ENCODE measurements at regions not wholly inside any gene's neighbourhood (a gene's known extent, or its start where the extent isn't known, plus 50 kb on each side); places are given as distances from the start of the nearest gene placed in this dataset.

DNA sequence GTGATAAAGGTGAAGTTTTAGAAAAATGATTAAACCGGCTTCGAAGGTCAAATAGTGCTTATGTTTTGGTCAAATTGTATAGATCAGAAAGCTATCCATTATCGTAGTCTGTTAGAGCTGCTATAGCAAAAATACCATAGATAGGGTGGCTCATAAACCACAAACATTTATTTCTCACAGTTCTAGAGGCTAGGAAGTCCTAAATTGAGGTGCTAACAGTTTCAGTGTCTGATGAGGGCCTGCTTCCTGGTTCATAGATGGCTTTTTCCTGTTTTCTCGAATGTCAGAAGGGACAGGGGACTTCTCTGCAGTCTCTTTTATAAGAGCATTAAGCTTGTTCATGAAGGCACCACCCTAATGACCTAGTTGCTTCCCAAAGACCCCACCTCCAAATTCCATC lies 186.6 kb upstream of the ERBB4 start:
- TF ChIP-seq, protein P1, sequence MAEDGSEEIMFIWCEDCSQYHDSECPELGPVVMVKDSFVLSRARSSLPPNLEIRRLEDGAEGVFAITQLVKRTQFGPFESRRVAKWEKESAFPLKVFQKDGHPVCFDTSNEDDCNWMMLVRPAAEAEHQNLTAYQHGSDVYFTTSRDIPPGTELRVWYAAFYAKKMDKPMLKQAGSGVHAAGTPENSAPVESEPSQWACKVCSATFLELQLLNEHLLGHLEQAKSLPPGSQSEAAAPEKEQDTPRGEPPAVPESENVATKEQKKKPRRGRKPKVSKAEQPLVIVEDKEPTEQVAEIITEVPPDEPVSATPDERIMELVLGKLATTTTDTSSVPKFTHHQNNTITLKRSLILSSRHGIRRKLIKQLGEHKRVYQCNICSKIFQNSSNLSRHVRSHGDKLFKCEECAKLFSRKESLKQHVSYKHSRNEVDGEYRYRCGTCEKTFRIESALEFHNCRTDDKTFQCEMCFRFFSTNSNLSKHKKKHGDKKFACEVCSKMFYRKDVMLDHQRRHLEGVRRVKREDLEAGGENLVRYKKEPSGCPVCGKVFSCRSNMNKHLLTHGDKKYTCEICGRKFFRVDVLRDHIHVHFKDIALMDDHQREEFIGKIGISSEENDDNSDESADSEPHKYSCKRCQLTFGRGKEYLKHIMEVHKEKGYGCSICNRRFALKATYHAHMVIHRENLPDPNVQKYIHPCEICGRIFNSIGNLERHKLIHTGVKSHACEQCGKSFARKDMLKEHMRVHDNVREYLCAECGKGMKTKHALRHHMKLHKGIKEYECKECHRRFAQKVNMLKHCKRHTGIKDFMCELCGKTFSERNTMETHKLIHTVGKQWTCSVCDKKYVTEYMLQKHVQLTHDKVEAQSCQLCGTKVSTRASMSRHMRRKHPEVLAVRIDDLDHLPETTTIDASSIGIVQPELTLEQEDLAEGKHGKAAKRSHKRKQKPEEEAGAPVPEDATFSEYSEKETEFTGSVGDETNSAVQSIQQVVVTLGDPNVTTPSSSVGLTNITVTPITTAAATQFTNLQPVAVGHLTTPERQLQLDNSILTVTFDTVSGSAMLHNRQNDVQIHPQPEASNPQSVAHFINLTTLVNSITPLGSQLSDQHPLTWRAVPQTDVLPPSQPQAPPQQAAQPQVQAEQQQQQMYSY (CRISPR knock-in tag; IDR thresholded peaks at IDR 0.05): no peak
- TF ChIP-seq, protein P2, sequence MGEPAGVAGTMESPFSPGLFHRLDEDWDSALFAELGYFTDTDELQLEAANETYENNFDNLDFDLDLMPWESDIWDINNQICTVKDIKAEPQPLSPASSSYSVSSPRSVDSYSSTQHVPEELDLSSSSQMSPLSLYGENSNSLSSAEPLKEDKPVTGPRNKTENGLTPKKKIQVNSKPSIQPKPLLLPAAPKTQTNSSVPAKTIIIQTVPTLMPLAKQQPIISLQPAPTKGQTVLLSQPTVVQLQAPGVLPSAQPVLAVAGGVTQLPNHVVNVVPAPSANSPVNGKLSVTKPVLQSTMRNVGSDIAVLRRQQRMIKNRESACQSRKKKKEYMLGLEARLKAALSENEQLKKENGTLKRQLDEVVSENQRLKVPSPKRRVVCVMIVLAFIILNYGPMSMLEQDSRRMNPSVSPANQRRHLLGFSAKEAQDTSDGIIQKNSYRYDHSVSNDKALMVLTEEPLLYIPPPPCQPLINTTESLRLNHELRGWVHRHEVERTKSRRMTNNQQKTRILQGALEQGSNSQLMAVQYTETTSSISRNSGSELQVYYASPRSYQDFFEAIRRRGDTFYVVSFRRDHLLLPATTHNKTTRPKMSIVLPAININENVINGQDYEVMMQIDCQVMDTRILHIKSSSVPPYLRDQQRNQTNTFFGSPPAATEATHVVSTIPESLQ (CRISPR knock-in tag; IDR thresholded peaks at IDR 0.05): no peak
- no peak for TF ChIP-seq PRRX2 (CRISPR knock-in tag; IDR thresholded peaks at IDR 0.05)
- no peak for TF ChIP-seq NR2C2 (CRISPR knock-in tag; IDR thresholded peaks at IDR 0.05)
- Mint-ChIP-seq H3K36me3 (peaks cover 15% of the 10 kb centered on the region), H3K4me3 (no peak overlapping the region), H3K4me1 (peaks cover 13% of the 10 kb centered on the region), H3K27ac (no peak overlapping the region), H3K9me3 (peaks cover 29% of the 10 kb centered on the region), H3K27me3 (ENCODE audit: low read depth) (0 out of 2 replicates have a peak, but pooled peaks cover 4% of the 10 kb centered on the region)
- ChIA-PET CTCF (no interaction called here), POLR2A (no interaction called here)
- DNase-seq (ENCODE audit: low spot score) (no peak), ATAC-seq (no peak)

DNA sequence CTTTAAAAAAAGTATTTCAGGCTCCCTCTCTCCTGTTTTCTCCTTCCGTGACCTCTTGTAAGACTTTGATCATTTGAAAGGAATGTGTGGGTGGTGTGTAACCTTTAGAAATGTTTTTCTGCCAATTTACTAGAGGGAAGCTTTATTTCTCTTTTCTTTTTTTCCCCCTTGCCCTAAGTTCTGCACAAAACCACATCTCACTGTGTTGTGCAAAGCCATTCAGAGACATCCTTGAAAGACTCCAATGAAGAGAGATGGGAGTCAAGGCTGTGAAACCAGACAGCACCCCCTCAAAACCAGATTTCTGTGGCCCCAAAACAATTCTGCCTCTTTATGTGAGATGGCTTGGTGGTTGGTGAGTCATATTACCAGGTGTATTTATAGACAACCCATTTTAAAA lies 184.6 kb upstream of the ERBB4 start:
- CTCF ChIA-PET: no interaction called here
- no peak for ATAC-seq
- 0 out of 2 replicates have a peak, but pooled peaks cover 4% of the 10 kb centered on the region for H3K27me3 Mint-ChIP-seq (ENCODE audit: low read depth)
- no peak for DNase-seq (ENCODE audit: low spot score)
- H3K36me3 Mint-ChIP-seq: peaks cover 18% of the 10 kb centered on the region
- peaks cover 13% of the 10 kb centered on the region for H3K4me1 Mint-ChIP-seq
- H3K4me3 Mint-ChIP-seq: no peak overlapping the region
- POLR2A ChIA-PET: no interaction called here
- H3K9me3 Mint-ChIP-seq: peaks cover 40% of the 10 kb centered on the region
- TF ChIP-seq, protein P3, sequence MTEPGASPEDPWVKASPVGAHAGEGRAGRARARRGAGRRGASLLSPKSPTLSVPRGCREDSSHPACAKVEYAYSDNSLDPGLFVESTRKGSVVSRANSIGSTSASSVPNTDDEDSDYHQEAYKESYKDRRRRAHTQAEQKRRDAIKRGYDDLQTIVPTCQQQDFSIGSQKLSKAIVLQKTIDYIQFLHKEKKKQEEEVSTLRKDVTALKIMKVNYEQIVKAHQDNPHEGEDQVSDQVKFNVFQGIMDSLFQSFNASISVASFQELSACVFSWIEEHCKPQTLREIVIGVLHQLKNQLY (CRISPR knock-in tag; IDR thresholded peaks at IDR 0.05): no peak
- TF ChIP-seq, protein P4, sequence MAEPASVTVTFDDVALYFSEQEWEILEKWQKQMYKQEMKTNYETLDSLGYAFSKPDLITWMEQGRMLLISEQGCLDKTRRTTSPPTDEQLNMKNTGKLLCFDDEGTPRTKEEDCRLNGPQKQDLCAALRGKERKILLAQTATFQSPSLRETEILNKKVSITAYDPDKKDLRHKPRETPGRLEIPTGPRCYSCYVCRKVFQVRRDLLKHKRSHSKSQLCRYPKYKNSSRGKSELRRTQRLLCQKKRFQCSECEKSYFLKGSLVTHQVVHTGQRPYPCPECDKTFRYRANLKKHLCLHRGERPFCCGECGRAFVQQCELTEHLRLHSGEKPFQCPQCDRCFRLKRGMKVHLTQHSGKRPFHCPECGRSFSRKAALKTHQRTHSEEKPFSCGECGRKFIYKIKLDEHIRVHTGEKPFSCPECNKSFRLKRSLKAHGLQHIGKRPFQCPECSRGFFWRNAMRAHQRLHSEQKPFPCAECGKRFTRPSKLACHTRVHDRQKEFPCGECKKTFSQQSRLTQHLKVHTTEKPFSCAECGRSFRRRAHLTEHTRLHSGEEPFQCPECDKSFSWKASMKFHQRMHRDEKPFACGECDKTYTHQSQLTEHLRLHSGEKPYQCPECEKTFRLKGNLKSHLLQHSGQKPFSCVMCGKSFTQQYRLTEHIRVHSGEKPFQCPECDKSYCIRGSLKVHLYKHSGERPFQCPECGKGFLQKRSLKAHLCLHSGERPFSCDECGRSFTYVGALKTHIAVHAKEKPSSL (CRISPR knock-in tag; conservative IDR thresholded peaks at IDR 0.05): no peak
- no peak for TF ChIP-seq ZNF396 (CRISPR knock-in tag; IDR thresholded peaks at IDR 0.05; ENCODE audit: borderline replicate concordance)
- TF ChIP-seq, protein P5, sequence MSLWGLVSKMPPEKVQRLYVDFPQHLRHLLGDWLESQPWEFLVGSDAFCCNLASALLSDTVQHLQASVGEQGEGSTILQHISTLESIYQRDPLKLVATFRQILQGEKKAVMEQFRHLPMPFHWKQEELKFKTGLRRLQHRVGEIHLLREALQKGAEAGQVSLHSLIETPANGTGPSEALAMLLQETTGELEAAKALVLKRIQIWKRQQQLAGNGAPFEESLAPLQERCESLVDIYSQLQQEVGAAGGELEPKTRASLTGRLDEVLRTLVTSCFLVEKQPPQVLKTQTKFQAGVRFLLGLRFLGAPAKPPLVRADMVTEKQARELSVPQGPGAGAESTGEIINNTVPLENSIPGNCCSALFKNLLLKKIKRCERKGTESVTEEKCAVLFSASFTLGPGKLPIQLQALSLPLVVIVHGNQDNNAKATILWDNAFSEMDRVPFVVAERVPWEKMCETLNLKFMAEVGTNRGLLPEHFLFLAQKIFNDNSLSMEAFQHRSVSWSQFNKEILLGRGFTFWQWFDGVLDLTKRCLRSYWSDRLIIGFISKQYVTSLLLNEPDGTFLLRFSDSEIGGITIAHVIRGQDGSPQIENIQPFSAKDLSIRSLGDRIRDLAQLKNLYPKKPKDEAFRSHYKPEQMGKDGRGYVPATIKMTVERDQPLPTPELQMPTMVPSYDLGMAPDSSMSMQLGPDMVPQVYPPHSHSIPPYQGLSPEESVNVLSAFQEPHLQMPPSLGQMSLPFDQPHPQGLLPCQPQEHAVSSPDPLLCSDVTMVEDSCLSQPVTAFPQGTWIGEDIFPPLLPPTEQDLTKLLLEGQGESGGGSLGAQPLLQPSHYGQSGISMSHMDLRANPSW (CRISPR knock-in tag; conservative IDR thresholded peaks at IDR 0.05; ENCODE audit: low read depth): no peak
- no peak overlapping the region for H3K27ac Mint-ChIP-seq

DNA sequence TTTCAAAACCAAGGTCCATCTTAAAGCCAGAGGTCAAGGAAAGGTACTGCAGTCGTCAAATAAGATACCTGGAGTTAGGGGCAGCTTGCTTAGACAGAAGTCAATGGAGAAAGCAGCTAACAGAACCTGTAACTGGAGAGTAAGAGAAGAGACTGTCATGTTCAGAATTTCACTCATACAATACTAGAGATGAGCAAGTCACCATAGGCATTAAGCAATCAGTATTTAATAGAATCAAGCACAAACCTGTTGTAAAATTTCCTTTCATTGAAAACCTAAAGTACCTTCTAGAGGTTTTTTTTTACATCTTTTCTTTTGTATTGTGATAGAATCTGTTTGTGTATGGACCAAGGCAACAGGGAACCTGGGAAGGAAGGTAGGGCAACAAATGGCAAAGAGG lies 183.4 kb upstream of the ERBB4 start:
- CTCF ChIA-PET: no interaction called here
- POLR2A ChIA-PET: no interaction called here

More for the DNA sequence above, 183.4 kb upstream of the ERBB4 start:
- DNase-seq (ENCODE audit: low spot score) (no peak), ATAC-seq (no peak)
- peaks cover 40% of the 10 kb centered on the region for H3K9me3 Mint-ChIP-seq
- 0 out of 2 replicates have a peak, but pooled peaks cover 4% of the 10 kb centered on the region for H3K27me3 Mint-ChIP-seq (ENCODE audit: low read depth)
- no peak overlapping the region for H3K4me3 Mint-ChIP-seq
- peaks cover 18% of the 10 kb centered on the region for H3K36me3 Mint-ChIP-seq
- peaks cover 13% of the 10 kb centered on the region for H3K4me1 Mint-ChIP-seq
- no peak overlapping the region for H3K27ac Mint-ChIP-seq
- no peak for TF ChIP-seq TP53 (CRISPR knock-in tag; IDR thresholded peaks at IDR 0.05)
